NCI-H345 treated with DMSO at 0.1 percent for 48 hours (cell line): ENCODE measurements at regions not wholly inside any gene's neighbourhood (a gene's known extent, or its start where the extent isn't known, plus 50 kb on each side); places are given as distances from the start of the nearest gene placed in this dataset.

Source experiments
- DNase-seq: peaks from one replicate; lab custom pipeline; 2025; ENCODE audit not compliant: unreplicated experiment; lab: John Stamatoyannopoulos, UW

DNA sequence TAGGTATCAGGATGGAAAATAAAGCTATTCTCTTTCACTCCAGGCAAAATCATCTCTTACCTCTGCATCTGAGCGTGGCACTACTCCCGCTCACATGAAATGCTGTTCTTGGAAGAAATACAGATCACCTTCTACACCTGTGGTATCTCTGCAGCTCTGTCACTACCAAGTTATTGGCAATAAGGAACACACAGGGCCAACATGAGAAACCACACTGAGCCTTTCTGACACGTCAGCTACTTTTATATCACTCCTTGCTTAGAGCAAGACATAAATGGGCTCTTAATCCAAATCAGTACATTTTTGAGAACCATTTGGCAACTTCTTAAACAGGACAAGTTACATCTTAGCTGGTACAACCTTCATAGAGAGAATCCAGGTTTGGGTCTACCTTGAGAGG, 101.8 kb upstream of the GUCY1A1 start:
- no peak for DNase-seq

DNA sequence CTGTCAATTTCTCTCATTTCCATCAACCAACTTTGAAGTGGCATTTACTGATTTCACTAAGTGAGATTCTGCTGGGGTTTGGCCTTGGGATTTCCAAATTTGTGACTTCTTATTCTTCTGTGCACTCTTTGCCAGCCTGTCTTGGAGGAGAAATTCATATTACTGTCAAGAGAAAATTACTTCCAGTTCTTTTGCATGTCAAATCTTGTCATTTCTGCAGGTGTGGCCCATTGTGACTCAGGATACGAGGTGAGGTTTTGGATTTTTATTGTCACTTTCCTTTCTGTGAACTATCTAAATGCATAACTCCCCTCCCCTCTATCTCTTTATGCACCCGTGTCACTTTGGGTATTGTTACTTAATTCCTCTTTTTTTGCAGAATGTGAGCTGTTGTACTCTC, 102.6 kb upstream of the GUCY1A1 start:
- DNase-seq, result no peak

- DNase-seq, result no peak
These were observed 106.7 kb upstream of the GUCY1A1 start for GRCh38 chr4:155559915-155560314.

GRCh38 chr4:155552180-155552579, 114.5 kb upstream of the GUCY1A1 start:
- no peak for DNase-seq

GRCh38 chr4:155548173-155548572, 118.5 kb upstream of the GUCY1A1 start:
- DNase-seq, result no peak

- DNase-seq, result no peak
These were observed 120.2 kb upstream of the GUCY1A1 start for GRCh38 chr4:155546451-155546850.

GRCh38 chr4:155545456-155545855, 121.2 kb upstream of the GUCY1A1 start:
- DNase-seq, result no peak

DNA sequence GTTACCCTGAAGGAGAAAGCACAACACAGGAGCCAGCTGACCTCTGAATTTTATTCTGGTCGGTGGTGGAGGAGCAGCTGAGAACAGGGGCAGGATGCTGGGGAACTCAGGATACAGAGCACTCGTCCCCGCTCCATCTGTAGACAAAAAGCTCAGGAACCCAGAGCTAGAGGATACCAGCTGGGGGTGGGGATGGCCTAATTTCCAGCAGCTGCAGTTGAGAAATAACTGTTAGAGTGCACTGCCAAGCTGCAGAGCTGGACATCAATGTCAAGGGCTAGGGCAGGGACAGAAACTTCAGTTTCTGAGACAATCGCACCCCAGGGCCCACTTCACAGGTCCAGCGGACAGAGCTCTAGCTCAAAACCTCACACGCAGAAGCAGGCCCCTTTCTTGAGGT, 122.1 kb upstream of the GUCY1A1 start:
- DNase-seq, result no peak

GRCh38 chr4:155543126-155543765, 123.4 kb upstream of the GUCY1A1 start:
- no peak for DNase-seq

DNA sequence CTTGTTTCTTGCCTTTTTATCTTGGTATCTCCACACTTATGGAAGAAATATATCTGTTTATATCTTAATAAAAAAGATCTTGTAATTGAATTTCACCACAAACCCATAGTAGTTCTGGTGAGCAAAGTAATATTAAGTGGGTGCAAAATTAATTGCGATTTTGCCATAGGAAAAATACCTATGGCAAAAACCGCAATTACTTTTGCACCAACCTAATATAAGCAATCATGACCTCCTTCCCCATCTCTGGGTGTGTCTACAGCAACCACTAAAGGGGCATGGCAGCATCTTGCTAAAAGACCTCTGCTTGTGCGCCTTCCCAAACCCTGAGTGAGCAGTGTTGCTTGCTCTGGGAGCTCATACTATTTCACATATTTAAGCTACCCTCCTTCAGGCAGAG, 124.2 kb upstream of the GUCY1A1 start:
- DNase-seq, result no peak

DNA sequence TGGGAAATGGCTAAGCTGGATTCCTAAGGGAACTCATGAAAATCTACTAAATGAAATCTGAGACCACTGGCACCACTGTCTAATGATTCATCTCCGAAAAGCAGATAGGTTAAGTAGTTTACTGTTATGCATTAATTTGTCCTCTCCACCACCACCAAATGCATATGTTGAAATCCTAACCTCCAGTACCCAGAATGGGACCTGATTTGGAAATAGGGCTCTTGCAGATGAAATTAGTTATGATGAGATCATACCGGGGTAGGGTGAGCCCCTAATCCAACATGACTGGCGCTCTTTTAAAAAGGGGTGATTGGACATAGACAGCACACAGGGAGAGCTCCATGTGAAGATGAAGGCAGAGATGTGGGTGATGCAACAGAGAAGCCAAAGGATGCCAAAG, 124.9 kb upstream of the GUCY1A1 start:
- DNase-seq, result no peak

- DNase-seq, result no peak
These were observed 126.0 kb upstream of the GUCY1A1 start for GRCh38 chr4:155540698-155541097.

DNA sequence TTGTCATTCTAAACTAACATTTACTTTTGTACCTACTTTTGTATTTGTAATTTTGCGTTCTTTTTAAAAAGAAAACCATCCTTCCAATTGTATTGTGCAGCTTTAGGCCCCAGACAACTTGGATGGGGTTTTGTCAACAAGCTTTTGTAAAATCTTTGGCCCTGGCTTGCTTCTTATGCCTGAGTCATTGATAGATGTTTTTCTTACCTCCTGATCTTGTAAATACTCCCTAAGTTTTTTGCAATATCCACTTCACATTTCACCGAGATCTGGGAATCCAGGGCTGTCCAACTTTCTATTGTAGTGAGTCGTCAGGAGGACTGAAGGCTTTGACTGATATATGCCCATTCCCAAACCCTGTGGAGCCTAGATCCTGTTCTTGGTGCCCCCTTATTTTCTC, 126.9 kb upstream of the GUCY1A1 start:
- DNase-seq, result no peak

DNA sequence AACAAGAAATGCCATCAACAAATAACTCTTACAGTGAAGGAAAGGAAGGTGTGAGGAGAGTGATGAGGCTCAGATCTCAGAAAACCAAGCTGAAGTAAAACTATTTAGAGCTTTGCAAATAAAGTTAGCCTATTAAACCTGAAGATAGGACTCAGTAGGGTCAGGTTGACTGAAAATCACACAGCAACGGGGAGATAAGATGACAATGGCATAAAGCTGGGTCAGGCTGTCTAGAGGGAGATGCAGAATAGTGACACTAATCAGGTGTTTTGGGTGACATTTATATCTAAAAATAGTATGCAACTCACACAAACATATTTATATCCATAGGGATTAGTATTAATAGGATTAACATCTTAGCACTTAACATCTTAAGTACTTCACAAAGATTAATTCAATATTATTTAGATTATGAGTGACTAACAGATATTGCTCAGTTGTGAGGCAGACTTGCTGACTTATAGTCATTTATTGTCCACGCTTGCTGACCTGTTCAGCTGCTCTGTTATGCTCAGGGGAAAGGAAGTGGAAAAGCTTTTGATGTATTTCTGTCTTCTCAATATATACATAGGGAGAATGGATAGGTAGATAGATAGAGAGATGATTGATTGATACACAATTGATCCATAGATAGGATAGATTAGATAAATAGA, 130.7 kb upstream of the GUCY1A1 start:
- DNase-seq, result no peak

- DNase-seq, result no peak
These were observed 134.1 kb upstream of the GUCY1A1 start for GRCh38 chr4:155532373-155533085.

GRCh38 chr4:155530857-155531256, 135.8 kb upstream of the GUCY1A1 start:
- DNase-seq, result no peak

DNA sequence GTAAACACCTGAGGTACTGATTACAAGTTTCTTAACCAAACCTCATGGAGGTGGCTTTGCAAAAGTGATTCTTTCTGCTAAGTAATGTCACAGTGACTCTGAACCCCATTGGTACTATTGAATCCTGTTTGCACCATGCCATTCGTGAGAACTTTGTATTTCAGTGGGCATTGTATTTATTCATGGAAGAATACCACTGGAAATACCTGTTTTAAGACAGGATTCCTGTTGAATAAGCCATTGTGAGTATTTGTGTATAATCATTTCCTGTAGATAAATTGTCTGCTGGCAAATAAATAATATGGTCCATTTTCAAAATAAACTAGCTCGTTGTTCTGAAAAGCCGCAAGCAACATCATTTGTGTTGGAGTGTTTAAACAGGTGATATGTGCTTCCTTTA, 136.4 kb upstream of the GUCY1A1 start:
- peak; percentile 12 for DNase-seq

DNA sequence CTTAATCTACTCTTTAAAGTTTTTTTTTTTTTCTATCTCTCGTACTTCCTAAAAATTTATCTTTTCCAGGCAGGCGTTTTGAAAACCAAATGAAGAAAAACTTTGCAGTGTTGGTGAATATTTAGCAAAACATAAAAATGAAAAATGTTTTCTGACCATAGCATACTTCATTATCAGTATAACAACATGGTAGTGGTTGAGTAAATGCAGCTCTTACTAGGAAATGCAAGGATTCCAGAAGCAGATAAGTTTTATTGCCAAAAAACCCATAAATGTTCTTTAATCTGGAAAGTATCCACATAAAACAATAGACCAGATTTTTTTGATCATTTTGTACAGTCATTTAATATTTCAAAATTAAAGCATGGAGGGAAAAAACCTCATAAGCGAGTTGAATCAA, 136.9 kb upstream of the GUCY1A1 start:
- DNase-seq, result no peak

DNA sequence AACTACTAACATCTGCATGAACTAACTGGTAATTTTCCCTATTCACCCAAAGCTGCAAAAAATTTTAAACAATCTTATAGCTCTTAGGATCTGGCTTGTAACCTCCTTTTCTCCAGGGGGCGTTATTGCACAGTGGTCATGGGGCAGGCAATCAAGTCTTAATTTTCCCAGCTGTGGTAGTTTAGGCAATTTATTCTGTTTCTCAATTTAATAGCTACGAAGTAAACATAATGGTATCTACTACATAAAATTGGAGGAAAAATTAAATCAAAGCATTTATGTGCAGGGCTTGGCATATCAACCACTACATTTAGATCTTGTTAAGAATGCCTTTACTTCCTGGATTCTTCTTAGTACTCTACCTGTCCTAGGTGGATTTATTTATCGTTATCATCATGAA, 137.4 kb upstream of the GUCY1A1 start:
- DNase-seq, result no peak

DNA sequence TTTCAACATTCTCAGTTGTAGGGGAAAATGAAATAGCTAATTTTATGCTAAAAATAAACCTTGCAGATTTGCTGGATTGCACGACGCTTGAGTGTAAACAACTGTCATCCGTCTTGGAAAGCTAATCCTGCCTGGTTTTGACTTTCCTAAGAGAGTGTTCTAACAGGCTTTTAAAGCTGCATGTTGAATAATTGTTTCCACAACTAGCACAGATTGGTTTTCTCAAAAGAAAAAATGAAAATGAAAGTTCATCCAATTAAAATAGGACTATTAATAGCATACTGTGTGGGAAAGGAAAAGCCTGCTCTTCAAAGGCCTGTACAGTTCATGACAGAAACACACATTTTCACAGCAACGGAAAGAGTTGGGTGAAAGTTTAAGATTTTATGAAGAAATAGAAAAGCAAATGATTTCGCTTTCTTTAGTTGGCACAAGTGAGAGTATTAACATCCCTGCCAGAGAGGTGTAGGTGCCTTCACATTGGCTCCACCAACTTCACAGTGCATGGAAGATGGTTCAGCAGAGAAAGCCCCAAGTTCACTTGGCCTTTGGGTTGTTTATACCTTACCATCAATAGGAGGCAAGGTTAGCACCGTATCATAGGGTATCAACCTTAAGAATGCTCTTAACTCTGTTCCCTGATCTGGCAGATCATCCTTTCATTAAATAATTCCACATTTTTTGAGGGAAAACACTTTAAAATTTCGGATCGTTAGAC, 140.0 kb upstream of the GUCY1A1 start:
- DNase-seq, result no peak

DNA sequence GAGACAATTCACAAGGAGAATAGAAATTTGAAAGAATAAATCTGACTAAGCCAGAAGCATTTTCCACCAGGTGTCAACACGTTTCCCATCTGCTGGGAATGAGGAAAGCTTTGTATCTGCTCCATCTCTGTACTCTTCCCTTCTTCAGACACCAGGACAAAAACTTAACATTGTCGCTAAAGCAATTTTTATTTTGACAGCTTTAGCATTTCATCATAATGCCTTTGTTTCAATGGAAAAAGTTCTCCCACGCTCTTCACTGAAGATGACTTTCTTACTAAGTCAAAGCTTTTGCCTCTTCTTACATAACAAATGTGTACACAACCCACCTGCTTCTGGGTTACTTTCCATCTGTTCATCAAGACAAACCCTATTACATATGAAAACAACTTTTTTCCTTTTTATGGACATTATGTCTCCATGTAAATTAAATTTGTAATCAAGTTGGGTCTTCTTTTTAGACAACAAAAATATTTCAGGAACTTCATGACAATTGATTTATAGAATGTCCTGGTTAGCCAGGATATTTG, 141.7 kb upstream of the GUCY1A1 start:
- no peak for DNase-seq

GRCh38 chr4:155523358-155523757, 143.3 kb upstream of the GUCY1A1 start:
- DNase-seq, result no peak
